Stimulated activated CD4-positive, alpha-beta T cell treated with anti-CD3 and anti-CD28 coated beads, Interleukin-2, amount 100 ng/mL, for 24 hours (primary cell): ENCODE measurements at regions not wholly inside any gene's neighbourhood (a gene's known extent, or its start where the extent isn't known, plus 50 kb on each side); places are given as distances from the start of the nearest gene placed in this dataset.

Experiments
- DNase-seq, 2 donors: peaks; one replicate each; pipeline ENCODE4 v3.0.0-alpha.2; 2020

GRCh38 chr2:217070043-217070430 is 210.2 kb upstream of the TNP1 start:
- DNase-seq, result no peak

DNA sequence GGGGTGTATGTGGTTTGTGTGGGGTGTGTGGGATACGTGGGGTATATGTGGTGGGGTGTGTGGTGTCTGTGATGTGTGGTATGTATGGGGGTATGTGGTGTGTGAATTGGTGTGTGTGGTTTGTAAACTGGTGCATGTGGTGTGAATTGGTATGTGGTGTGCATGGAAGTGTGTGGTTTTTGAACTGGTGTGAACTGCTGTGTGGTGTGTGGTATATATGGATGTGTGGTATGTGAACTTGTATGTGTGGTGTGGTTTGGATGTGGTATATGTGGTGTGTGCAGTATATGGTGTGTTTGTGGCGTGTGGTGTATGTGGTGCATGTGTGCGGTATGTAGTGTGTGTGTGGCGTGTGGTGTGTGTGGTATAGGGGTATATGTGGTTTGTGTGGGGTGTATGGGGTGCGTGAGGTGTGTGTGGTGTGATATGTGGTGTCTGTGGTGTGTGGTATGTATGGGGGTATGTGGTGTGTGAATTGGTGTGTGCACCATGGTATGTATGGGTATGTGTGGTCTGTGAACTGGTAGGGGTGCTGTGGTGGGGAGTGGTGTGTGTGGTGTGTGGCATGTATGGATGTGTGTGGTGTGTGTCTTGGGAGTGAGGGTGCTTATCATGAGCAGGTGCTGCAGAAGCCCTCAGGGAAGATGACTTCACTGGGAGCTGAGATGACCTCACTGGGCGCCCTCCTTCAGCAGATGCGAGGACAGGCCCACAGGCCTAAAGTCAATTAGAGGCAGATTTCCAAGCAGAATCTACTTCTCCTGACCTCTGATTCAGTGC is 209.6 kb upstream of the TNP1 start:
- DNase-seq, result no peak

DNA sequence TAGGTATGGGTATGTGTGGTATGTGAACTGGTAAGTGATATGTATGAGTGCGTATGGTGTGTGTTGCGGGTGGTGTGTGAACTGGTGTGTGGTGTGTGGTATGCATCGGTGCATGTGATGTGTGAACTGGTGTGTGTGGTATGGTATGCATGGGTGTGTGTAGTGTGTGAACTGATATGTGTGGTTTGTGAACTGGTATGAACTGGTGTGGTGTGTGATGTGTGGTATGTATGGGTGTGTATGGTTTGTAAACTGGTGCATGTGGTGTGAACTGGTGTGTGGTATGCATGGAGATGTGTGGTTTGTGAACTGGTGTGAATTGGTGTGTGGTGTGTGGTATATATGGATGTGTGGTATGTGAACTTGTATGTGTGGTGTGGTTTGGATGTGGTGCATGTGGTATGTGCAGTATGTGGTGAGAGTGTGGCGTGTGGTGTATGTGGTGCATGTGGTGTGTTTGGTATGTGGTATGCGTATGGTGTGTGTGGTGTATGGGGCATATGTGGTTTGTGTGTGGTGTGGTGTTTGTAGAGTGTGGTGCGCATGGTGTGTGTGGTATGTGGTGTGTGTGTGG is 208.9 kb upstream of the TNP1 start:
- no peak for DNase-seq

DNA sequence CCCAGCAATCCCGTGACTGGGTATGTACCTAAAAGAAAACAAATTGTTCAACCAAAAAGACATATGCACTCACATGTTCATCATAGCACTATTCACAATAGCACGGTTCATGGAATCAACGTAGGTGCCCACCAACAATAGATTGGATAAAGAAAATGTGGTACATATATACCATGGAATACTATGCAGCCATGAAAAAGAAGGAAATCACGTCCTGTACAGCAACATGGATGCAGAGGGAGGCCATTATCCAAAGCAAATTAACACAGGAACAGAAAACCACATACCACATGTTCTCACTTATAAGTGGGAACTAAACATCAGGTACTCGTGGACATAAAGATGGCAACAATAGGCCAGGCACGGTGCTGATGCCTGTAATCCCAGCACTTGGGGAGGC is 207.9 kb upstream of the TNP1 start:
- no peak for DNase-seq

DNA sequence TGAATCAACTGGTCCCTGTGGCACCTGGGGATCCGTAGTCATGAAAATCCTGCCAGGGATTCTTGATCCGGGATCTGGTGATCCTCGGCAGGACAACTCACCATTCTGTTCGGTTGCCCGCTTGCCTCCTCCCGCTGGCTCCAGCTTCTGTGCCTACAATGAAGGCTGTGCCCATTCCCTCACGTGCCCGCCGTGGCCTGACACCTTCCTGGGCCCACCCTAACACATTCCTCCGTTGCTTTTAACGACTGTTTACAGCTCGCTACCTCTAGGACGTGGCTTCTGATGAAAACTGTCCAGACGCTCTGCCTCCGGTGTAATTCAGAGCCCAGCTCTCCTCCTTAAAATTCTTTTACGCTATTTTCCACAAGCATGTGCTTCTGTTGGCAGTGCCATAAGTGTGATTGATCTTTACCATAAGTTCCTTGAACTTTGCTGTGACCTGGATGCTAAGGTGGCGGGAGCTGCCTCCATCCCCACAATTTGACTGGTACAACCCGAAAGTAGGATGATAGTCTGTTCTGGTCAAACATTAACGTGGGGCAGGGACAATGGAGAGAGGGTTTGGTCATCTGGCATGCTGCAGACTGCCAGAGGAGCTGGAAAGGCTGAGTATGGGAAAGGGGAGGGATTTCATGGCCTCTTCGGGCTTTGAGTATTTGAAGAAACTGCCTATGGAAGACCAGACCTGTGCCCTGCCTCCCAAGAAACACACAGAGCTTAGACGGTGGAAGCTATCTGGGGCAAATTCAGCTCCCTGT is 206.8 kb upstream of the TNP1 start:
- DNase-seq, result no peak

DNA sequence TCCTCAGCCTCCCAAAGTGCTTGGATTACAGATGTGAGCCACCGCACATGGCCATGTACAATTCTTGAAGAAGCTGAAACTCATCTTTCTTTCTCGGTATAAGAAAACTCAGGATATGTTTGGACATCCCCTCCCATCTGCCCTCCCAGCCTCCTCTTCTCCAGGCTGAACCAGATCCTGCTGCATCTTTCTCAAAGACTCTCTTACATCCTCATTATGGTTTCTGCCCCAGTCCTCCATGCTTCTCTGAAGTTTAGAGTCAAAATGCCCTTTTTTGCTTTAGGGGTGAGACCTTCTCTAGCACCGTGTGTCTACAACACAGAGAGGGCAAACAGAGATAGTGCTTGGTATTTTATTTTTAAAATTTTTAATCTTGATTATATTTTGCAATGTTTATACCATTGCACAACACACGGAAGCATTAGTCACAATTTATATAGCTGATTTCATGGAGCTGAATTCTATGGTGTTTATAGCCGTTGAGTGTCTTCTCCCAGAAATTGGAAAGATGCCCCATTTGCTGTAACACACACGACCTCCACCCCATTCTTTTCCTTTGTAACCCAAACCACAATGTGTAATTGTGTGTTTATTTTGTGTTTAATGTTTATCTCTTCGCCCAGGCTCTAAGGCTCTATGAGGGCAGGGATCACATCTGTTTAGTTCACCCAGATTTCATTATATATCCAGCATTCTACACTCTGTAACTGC is 206.0 kb upstream of the TNP1 start:
- no peak for DNase-seq

DNA sequence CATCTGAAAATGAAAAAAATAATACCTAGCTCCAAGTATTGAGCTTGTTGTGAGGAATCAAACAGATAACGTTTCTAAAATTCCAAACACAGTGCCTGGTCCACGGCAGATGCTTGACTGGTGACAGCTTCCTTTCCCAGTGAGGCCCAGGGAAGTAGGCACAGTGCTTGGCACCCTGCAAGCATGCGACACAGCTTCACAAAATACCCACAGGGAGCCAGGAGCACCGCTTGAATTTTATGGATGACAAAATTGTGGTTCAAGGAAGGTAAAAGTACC is 205.1 kb upstream of the TNP1 start:
- DNase-seq, result no peak

- no peak for DNase-seq
Observed at GRCh38 chr2:217064234-217065011, 204.6 kb upstream of the TNP1 start.

GRCh38 chr2:217063238-217063755 is 203.4 kb upstream of the TNP1 start:
- DNase-seq, result no peak

GRCh38 chr2:217062768-217063167 is 202.9 kb upstream of the TNP1 start:
- DNase-seq, result no peak

DNA sequence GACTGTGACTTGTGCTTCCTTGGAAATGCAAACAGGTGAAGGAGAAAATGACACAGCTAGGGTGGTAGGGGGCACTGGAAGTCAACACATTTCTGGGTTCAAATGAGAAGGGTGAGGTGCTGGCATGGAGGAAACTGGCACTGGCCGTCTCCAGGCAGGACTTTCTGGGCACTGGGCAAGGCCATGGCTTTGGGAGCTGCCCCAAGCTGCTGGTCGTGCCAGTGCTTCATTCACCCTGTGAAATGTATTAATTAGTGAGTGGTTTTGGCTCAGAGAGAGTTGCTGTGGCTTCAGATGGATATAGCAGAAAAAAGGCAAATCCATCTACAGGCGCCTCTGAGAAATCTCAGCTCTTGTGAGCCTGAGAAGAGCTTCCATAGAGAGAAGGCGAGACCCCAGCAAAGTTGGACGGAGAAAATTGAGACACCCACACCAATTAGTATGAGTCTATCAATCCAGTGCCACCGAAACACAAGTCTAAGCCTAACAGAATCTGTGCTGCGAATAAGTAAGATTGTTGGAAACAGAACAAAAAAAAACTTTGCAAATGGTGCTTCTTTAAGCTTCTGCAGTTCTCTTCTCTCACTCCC is 202.1 kb upstream of the TNP1 start:
- no peak for DNase-seq

- no peak for DNase-seq
Observed at GRCh38 chr2:217060951-217061547, 201.2 kb upstream of the TNP1 start.

GRCh38 chr2:217060516-217060915 is 200.7 kb upstream of the TNP1 start:
- DNase-seq, result no peak

- DNase-seq, result no peak
Observed at GRCh38 chr2:217058791-217059755, 199.2 kb upstream of the TNP1 start.

DNA sequence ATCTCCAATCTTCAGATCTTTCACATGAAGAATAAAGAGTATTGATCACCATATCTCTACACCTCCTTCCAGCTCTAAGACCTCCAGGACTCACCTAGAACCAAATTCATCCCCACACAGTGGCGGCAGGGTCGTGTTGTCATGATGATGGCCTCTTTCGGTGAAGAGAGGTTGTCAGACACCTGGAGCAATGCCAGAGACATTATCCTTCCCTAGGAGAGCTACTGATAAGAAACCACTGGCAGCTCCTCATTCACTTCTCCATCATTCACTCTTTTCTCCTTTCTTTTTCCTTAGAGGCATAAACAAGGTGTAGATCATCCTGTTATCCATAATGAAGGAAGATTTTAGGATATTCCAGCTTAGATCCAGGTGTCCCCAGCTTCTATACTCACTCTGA is 197.9 kb upstream of the TNP1 start:
- no peak for DNase-seq

DNA sequence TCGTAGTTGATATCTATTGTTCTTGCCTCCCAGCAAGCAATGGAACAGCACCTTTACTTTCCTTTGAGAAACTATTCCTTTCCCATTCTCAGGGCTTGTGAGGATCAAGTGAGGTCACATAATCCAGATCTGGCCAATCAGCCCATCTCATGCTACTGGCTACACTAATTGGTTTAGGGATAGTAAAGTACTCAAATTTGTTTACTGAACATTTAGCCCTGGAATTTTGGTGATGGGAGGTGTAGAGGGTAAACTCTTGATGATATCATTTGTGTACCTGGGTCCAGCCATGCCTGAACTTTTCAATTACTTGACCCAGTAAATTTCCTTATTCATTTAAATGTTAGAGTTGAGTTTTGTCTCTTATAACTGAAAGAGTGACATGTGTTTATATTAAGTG is 195.8 kb upstream of the TNP1 start:
- DNase-seq, result no peak

DNA sequence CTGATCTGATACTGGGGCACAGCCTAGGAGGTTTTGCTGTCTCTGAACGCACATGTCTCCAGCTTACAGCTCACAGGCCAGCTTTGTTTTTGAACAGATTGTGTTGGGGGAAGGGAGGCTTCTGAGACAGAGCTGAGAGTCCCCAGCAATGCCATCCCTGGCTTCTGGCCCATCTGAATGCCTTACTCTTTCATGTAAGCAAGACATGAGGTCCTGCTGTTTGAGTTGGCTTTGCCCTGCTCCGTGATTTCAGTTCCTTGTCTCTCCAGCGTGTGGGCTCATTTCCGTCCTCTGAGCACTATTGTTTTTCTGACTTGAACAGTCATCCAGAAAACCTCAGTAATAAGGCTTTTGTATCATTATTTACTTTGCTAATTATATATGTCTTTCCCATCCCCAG is 194.9 kb upstream of the TNP1 start:
- no peak for DNase-seq

GRCh38 chr2:217052856-217053577 is 193.2 kb upstream of the TNP1 start:
- DNase-seq, result no peak

DNA sequence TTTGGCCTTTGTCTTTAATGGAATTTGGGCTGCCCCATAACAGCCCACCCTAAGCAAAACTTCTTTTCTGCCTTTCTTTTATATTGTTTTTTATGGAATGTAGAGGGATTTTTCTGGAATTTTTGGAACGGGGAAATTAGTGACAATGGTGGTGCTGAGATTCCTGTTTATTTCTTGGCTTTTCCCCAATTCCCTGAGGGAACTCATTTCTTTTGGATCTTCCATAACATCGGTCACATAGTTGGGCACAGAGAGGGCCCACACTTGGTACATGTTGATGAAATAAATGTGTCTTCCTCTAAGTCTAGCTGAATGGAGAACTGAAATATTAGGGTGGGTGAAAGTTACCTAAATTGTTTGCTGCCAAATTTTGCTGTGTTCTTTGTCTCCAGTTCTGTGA is 191.6 kb upstream of the TNP1 start:
- no peak for DNase-seq

GRCh38 chr2:217049956-217050355 is 190.1 kb upstream of the TNP1 start:
- no peak for DNase-seq
